ENCODE measurements at regions not wholly inside any gene's neighbourhood (a gene's known extent, or its start where the extent isn't known, plus 50 kb on each side); places are given as distances from the start of the nearest gene placed in this dataset.
"Not testable (repeated sequence)": the region's sequence is repeated elsewhere in the genome, so short reads cannot be mapped to it uniquely, and the experiment has no call there.

- no peak for DNase-seq
Measured at GRCh38 chr2:195146761-195147541, 510.1 kb upstream of the SLC39A10 start.

- DNase-seq: no peak
Measured at GRCh38 chr2:195138435-195138834, 518.6 kb upstream of the SLC39A10 start.

DNA sequence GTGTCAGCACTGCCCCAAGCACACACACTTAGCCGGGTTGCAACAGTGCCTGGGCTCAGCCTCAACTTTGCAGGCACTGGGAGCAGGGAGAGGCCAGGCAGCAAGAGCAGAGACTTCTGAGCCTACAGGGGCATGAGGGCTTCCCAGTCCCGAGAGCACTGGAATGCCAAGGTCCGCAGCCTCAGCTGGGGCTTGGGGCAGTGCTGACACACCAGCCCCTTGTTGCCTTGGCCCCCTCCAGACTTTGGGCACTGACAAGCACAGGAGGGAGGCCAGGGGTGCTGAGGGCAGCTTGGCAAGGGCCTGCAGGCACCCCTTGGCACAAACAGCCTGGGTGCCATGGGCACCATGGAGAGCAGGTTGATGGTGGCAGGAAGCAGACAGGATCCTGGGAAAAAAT is 531.1 kb upstream of the SLC39A10 start:
- DNase-seq: not testable (repeated sequence)

DNA sequence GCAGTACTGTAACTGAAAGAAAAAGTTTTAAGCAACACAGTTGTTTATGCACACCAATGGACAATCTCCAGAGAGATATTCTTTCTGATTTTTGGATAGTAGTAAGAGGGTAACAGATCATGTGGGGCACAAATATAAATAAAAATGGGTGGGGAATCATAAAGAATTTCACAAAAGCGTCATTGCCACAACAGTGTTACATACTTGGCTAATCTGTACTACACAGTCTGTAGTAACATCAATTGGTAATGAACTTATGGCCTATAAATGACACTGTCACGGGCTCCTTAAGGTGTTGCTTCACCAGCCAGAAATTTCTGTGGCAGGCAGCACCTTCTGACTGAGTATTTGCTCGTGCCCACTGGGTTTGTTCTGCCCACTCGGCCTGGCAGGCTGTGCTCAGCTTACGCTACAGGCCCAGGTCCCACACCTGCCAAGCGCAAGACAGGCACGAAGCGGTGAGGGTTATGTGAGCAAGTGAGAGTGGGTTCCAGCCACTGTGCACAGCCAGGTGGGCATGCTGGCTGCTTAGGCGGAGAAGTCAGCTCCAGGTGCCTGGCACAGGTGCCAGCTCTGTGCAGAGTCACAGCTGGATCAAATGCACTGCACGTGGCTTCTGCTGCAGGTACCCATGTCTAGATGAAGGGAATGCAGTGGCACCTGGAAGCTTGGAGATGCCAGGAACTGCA is 532.5 kb upstream of the SLC39A10 start:
- DNase-seq: no peak

GRCh38 chr2:195122653-195123052 is 534.4 kb upstream of the SLC39A10 start:
- DNase-seq: no peak

DNA sequence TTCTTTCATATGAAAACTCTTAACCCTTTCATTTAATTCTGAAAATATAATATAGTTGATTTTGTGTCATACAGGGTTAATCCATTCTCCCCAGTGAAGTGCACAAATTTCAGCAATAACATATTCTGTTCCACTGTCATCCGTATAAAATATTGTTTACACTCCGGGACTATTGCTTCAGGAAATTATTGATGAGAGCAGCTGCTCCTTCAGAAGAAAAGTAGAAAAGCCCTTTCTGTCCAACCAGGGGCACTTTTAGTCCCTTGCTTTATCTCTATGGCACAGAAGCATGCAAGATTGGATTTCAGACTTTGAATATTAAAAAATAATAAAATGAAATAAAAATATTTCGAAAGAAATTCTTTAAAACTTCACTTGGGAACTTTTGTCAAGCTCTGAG is 535.7 kb upstream of the SLC39A10 start:
- DNase-seq: peak; percentile 1

- DNase-seq: no peak
Measured at GRCh38 chr2:195119231-195119630, 537.8 kb upstream of the SLC39A10 start.

GRCh38 chr2:195118276-195118675 is 538.8 kb upstream of the SLC39A10 start:
- no peak for DNase-seq

- DNase-seq: no peak
Measured at GRCh38 chr2:195117011-195117410, 540.0 kb upstream of the SLC39A10 start.

GRCh38 chr2:195115738-195116137 is 541.3 kb upstream of the SLC39A10 start:
- no peak for DNase-seq

DNA sequence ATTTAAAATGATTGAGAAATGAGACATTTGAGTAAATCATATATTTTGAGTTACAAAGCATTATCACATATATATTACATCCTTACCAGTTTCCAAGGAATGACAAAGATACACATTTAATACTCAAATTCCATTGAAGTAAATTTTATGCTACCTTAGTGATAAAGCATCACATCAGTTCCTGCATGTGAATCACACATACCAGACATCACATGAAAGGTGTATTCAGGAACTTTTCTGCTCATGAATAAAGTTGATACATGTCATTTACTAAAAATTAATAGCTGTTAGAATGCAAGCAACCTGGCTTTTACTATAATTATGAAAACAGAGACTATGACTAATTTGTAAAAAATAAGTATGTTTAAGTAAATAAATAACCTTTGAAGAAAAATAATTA is 548.8 kb upstream of the SLC39A10 start:
- no peak for DNase-seq

DNA sequence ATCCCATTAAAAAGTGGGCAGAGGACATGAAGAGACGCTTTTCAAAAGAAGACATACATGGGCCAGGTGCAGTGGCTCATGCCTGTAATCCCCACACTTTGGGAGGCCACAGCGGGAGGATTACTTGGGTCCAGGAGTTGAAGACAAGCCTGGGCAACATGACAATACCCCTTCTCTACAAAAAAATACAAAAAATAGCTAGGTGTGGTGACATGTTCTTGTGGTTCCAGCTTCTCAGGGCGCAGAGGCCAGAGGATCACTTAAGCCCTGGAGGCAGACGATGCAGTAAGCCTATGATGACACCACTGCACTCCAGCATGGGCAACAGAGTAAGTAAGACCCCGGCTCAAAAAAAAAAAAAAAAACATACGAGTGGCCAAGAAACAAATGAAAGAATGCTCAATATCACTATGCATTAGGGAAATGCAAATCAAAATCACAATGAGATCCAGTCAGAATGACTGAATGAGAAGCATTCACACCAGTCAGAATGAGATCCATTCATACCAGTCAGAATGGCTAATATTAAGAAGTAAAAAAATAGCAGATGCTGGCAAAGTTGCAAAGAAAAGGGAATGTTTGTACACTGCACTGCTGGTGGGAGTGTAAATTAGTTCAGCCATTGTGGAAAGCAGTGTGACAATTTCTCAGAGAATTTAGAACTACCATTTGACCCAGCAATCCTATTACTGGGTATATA is 550.2 kb upstream of the SLC39A10 start:
- DNase-seq: no peak

DNA sequence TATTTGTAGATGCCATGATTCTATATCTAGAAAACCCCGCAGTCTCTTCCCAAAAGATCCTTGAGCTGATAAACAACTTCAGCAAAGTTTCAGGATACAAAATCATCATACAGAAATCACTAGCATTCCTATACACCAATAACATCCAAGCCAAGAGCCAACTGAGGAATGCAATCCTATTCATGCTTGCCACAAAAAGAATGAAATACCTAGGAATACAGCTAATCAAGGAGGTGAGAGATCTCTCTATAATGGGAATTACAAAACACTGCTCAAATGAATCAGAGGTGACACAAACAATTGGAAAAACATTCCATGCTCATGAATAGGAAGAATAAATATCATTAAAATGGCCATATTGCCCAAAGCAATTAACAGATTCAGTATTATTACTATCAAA is 551.4 kb upstream of the SLC39A10 start:
- no peak for DNase-seq

DNA sequence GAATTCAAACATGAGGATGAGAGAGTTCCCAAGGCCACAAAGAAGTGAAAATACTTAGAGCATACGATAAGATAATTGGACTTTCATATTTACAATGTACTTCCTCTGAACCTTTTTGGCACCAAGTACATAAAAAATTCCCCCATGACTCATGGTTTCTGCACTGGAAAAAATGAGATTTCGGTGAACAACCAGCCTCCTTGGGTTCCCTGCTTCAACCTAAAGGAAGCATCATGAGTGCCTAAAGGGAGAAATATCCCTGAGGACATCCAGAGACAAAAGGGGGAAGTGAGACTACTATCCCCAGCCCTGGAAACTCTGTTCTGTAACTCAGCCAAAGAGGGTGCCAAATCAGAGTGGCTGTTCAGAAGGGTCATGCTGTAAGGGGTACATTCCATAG is 562.7 kb upstream of the SLC39A10 start:
- DNase-seq: no peak

- DNase-seq: no peak
Measured at GRCh38 chr2:195092341-195092740, 564.7 kb upstream of the SLC39A10 start.

DNA sequence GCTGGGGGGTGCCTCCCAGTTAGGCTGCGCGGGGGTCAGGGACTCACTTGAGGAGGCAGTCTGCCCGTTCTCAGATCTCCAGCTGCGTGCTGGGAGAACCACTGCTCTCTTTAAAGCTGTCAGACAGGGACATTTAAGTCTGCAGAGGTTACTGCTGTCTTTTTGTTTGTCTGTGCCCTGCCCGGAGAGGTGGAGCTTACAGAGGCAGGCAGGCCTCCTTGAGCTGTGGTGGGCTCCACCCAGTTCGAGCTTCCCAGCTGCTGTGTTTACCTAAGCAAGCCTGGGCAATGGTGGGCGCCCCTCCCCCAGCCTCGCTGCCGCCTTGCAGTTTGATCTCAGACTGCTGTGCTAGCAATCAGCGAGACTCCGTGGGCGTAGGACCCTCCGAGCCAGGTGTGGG is 584.2 kb upstream of the SLC39A10 start:
- DNase-seq: not testable (repeated sequence)

GRCh38 chr2:195057001-195057400 is 600.0 kb upstream of the SLC39A10 start:
- no peak for DNase-seq

- DNase-seq: peak; percentile 77
Measured at GRCh38 chr2:195055996-195056395, 601.0 kb upstream of the SLC39A10 start.

DNA sequence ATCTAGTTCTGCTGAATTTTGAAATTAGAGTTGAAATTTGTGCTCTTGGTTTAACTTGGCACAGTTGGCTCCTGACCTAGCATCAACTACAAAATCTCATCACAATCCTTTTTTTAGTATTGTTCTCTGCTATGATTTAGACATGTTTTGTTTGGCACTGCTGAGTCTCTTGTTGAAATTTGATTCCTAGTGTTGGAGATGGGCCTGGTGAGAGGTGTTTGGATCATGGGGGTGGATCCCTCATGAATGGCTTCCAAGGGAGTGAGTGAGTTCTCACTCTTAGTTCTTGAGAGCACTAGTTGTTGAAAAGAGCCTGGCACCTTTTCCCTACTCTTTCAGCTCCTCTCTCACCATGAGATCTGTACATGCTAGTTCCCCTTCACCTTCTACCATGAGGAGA is 605.6 kb upstream of the SLC39A10 start:
- no peak for DNase-seq

DNA sequence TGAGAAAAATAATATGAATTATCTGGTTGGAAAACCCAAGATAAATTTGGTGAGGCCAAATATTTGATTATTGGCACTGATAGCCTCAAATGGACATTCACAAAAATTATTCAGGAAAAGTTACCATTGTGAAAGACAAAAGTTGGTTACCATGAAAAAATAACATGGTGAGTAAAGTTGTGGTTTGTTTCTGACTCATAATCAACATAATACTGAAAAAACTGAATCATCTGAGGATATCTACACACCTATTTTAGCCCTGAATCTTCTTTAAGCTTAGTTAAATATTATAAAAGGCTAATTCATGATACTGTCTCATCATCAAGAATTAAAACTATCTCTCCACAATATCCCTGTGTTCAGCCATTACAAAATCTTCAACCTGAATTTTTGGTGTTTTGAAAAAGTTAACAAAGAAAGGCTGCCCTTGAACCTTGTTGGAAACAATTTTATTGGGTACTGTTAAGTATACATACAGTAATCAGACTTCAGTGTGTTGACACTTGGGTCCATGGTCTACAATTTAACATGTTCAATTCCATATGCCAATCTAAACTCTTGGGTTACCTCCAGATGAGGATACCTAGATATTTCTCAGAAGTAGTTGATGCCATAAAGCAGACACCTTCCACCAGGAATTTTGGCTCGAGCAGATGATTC is 607.5 kb upstream of the SLC39A10 start:
- DNase-seq: no peak

DNA sequence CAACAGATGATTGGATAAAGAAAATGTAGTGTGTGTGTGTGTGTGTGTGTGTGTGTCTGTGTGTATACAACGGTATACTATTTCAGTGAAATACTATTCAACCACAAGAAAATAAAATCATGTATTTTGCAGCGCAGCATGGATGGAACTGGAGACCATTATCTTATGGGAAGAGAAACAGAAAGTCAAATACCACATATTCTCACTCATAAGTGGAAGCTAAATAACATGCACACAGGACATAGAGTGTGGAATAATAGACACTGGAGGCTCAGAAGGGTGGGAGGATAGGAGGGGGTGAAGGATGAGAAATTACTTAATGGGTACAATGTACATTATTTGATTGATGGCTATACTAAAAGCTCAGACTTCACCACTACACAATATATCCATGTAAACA is 609.1 kb upstream of the SLC39A10 start:
- DNase-seq: no peak

DNA sequence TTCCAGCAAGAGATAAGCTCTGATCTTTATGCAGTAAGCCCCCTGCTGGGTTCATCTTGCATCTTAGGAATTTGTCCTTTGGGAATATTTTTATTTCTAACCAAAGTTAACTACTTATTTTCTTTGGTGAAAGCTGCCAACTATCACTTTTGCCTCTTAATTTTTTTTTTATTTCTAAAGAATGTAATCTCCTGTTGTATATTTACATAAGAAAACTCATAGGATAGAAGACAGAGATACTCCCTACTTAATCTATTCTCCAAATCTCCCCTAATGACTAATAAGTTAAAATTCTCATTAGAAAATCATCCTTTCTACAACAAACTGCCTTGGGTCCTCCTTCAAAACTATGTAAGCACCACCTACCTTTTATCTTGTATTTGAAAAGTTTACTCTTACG is 612.2 kb upstream of the SLC39A10 start:
- no peak for DNase-seq

DNA sequence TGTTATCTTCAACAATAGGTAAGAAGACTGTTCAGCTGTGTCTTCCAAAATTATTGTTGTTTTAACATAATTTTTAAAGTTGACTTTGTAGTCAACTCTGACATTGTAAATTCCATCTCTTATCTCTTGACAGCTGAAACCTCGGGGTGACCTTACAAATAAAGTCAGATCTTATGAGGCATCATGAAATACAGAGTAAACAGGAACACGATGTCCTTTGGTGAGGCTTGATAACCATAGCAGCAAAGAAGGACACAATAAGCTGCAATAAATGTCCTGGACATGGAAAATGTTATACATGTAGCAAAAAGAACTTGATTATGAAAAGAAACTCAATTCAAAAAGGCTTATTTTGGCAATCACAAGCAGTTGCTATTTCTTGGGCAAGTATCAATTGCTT is 618.9 kb upstream of the SLC39A10 start:
- DNase-seq: no peak

Data from NCI-H146 (cell line).